GM18870 (cell line): ENCODE measurements at regions not wholly inside any gene's neighbourhood (a gene's known extent, or its start where the extent isn't known, plus 50 kb on each side); places are given as distances from the start of the nearest gene placed in this dataset.
"Not testable (repeated sequence)": the region's sequence is repeated elsewhere in the genome, so short reads cannot be mapped to it uniquely, and the experiment has no call there.

Experiments used
- ATAC-seq: cut with Tn5 transposase; IDR thresholded peaks from one replicate; pipeline ENCODE4 v1.9.1; 2021; ENCODE audit warnings: moderate library complexity; ENCODE audit not compliant: unreplicated experiment

GRCh38 chr20:50435397-50436051 lies 74.7 kb upstream of the PTPN1 start:
- ATAC-seq: no peak

DNA sequence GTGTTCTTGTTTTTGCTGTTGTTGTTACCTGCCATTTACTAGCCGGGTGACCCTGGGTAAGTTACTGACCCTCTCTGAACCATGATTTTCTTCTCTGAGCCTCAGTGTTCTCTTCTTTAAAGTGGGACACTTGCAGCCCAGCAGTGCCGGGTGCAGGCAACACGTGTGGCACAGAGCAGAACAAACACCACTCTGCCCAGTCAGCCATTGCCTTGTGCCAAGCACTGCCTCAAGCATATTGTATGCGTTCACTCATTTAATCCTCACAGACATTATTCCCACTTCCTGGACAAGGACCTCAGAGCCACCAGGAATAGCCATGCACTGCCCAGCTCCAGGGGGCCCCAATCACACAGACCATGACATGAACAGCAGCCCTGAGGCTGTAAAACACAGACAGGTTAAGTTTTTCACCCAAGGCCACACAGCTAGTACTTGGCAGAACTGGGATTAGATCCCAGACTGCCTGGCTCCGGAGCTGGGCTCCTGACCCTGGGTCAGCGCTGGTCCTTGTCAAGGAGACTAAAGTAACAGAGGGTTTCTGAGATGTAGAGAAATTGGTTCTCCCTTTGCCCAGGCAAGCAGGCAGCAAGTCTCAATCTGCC lies 74.0 kb upstream of the PTPN1 start:
- ATAC-seq: no peak

GRCh38 chr20:50436696-50437095 lies 73.5 kb upstream of the PTPN1 start:
- no peak for ATAC-seq

DNA sequence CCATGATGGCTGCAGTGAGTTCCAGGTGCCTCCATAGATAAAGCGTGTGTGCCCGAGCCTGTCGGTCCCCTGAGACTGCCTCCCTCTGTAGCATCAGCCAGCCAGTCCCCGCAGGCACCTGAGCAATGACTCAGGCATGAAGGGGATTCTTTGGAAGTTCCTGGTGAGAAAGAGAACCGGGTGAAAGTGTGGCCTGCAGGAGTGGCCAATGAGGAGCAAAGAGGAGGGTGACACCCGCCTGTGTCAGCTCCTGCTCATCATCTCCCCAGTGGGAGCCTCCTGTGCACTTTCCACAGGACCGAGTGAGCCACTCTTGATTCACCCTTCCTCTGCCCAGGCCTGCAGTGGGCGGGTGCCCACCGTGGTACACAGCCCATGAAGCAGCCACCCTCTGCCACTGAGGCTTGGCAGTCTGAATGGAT lies 71.2 kb upstream of the PTPN1 start:
- no peak for ATAC-seq

DNA sequence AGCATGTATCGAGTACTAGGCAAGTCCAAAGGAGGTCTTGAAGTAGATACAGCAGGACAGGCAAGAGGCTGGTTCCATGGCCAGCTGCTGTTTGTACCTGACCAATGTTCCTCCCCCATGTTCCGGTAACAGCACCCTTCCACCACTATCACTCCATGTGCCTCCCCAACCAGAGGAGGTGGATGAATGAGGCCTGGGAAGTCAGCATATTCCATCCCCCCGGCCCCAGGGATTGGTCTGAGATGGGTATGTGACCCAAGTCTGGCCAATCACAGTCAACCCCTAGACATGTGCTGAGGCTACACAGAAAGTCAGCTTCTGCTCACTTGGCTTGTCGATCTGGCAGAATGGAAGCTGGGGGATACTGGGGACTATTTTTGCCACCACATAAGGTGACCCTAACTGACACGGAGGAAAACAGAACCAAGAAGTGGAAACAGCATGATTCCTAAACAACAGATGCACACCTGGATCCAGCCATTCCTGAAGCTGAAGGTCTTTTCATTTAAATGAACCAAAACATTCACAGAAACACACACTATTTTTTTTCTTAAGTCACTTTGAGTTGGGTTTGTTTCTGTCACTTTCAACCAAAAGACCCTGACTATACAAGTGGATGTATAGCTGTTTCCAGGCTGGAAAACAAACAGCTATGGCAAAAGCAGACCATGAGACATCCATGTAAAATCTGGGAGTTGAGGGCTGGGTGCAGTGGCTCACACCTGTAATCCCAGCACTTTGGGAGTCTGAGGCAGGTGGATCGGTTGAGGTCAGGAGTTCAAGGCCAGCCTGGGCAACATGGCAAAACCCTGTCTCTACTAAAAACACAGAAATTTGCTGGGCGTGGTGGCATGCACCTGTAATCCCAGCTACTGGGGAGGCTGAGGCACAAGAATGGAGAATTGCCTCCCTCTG lies 70.4 kb upstream of the PTPN1 start:
- no peak for ATAC-seq

GRCh38 chr20:50442512-50442911 lies 67.7 kb upstream of the PTPN1 start:
- ATAC-seq: no peak

DNA sequence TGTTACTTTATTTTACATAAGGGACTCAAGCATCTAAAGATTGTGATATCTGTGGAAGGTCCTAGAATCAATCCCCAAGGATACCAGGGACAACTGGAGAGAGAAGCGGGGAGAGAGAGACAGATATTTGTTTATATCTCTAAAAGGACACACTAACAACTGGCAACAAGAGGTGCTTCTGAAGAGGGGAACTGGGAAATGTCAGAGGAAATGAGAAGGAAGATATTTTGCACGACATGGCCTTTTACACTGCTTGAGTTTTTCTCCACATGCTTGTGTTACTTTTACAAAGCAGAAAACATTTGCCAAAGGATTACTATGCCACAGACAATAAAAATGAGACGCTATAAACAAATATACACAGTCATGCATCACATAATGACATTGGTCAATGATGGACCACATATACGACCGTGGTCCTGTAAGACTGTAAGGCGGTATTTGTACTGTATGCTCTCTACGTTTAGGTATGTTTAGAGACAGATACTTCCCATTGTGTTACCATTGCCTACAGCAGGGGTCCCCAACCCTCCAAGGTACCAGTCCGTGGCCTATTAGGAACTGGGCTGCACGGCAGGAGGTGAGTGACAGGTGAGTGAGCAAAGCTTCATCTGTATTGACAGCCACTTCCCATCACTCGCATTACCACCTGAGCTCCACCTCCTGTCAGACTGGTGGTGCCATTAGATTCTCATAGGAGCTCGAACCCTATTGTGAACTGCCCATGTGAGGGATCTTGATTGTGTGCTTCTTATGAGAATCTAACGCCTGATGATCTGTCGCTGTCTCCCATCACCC lies 64.6 kb upstream of the PTPN1 start:
- no peak for ATAC-seq

DNA sequence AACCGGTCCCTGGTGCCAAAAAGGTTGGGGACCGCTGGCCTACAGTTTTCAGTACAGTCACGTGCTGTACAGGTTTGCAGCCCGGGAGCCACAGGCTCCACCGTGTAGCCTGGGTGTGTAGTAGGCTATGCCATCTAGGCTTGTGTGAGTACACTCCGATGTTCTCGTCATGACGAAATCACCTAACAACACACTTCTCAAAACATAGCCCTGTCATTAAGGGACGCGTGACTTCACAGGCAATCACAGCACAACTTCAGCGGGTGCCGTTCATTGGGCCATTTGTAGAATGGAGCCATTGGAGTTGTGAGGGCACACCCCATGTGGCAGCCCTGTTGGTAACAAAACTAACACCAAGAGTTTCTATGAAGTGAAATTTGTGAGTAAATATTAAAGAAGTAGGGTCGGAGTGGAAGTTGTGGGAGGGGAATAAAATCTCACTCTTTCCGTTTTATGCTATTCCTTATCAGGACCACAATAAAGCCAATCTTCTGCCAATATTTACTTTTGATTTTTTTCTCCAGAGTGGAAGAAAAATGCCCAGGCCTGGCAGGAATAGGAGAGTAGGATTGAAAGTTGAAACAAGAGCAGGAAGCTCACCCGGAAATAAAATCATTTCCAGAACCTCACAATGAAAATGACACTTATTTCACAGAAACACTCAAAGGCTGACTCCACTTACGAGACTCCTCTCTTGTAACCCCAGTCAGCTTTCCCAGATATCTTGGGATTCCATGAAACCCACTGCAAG lies 63.7 kb upstream of the PTPN1 start:
- ATAC-seq: no peak

GRCh38 chr20:50447102-50447804 lies 62.9 kb upstream of the PTPN1 start:
- ATAC-seq: no peak

- ATAC-seq: no peak
Observed at GRCh38 chr20:50447817-50448216, 62.4 kb upstream of the PTPN1 start.

GRCh38 chr20:50448625-50449403 lies 61.4 kb upstream of the PTPN1 start:
- ATAC-seq: not testable (repeated sequence)

DNA sequence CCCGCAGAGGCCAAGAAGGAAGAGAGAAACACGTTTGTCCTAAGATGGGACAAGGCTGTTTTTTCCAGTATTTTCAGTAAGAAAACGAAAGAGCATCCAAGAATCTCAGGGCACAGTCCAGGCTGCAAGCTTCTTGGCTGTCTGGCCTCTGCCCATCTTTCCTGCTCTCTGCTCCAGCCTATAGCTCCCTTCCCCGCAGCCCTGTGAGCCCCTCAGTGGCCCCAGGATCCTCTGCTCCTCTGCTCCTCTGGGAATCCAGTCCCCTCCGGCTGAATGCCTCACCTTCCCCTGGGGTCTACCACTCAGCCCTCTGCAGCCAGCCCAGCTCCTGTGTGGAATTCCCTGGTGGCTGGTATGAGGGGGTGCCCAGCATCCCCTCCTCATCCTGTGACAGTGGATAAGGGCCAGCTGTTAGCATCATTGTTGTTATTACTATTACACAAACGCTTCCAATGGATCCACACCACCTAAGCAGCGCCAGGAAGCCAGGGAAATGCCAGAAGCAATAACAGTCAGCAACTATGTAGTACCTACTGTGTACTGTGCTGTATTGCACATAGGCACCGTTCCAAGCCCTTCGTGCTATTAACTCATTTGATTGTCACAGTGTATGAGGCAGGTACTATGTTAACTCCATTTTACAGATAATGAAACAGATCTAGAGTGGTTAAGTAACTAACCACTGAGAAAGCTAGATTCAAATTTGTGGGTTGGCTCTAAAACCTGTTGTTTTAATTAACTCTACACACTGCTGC lies 60.3 kb upstream of the PTPN1 start:
- ATAC-seq: peak; percentile 57

GRCh38 chr20:50450493-50450826 lies 59.7 kb upstream of the PTPN1 start:
- ATAC-seq: no peak

GRCh38 chr20:50450881-50451752 lies 59.1 kb upstream of the PTPN1 start:
- ATAC-seq: peak; percentile 76

DNA sequence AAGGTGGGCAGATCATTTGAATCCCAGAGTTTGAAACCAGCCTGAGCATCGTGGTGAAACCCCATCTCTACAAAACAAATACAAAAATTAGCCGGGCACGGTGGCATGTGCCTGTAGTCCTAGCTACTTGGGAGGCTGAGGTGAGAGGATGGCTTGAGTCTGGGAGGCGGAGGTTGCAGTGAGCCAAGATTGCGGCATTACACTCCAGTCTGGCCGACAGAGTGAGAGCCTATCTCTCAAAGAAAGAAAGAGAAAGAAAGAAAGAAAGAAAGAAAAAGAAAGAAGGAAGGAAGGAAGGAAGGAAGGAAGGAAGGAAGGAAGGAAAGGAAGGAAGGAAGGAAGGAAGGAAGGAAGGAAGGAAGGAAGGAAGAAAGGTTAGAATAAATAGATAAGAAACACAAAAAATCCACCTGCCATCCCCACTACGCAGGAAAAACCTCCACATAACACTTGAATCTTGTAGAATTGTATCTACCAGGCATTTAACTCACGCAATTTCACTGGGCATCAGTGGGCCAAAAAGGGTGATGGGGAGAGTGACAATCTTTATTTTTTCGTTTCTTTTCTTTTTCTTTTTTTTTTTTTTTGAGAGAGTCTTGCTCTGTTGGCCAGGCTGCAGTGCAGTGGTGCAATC lies 58.3 kb upstream of the PTPN1 start:
- ATAC-seq: not testable (repeated sequence)

GRCh38 chr20:50453533-50454244 lies 56.5 kb upstream of the PTPN1 start:
- ATAC-seq: no peak
